ENCODE measurements at regions not wholly inside any gene's neighbourhood (a gene's known extent, or its start where the extent isn't known, plus 50 kb on each side); places are given as distances from the start of the nearest gene placed in this dataset.
A peak's percentile ranks its signal among the peaks of the same experiment; 100 is the strongest.

DNA sequence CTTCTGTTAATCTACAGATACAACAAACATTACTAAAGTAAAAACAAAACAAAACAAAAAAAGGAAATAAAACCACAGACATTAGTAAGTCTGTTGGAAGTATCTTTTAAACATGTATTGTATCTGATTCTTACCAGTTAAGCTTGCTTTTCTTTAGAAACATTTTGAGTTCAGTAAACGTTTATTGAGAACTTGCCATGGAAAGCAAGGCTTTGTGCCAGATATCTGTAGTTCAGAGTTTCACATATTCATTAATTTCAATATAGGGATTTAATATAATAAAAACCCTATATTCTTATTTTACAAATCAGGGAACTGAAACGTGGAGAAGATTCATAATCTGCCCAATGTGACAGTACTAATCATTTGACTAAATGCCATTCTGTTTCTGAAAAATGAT is 1101.0 kb upstream of the GYPC start:
- no peak for FAIRE-seq
- no peak for DNase-seq (ENCODE audit: insufficient read length, low spot score)
- no peak for TF ChIP-seq SPI1 (IDR thresholded peaks at IDR 0.05; ENCODE audit: low read depth, low read length)
- no peak for TF ChIP-seq POLR2AphosphoS5 (IDR thresholded peaks at IDR 0.05; ENCODE audit: low read depth, low read length)
- TF ChIP-seq PAX5 (IDR thresholded peaks at IDR 0.05; ENCODE audit: insufficient read depth, low read length, severe bottlenecking), result no peak
- no peak for TF ChIP-seq POU2F2 (IDR thresholded peaks at IDR 0.05; ENCODE audit: low read depth, low read length)
- TF ChIP-seq POLR2A (IDR thresholded peaks at IDR 0.05; ENCODE audit: low read depth, low read length), result no peak
- no peak for TF ChIP-seq TAF1 (IDR thresholded peaks at IDR 0.05; ENCODE audit: low read depth, low read length)

DNA sequence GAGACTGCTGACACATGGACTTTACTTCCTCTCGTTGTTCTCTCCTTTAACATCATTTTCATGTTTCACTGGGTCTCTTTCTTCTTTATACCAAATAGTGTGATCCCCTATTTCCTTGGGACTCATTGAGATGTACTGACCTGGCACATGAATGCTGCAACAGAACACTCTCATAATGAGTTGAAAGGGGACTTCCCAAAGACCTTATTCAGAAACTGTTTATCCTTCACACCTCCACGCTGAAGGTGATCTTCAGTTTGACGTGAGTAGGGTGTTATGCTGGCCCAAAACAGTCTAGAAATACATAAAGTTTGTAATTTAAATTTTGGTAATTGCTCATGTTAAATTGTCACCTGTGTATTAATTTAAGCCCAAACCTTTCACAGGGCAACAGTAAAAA is 1096.8 kb upstream of the GYPC start:
- TF ChIP-seq TAF1 (IDR thresholded peaks at IDR 0.05; ENCODE audit: low read depth, low read length) (no peak), POLR2A (IDR thresholded peaks at IDR 0.05; ENCODE audit: low read depth, low read length) (no peak), POU2F2 (IDR thresholded peaks at IDR 0.05; ENCODE audit: low read depth, low read length) (no peak), PAX5 (IDR thresholded peaks at IDR 0.05; ENCODE audit: insufficient read depth, low read length, severe bottlenecking) (no peak), SPI1 (IDR thresholded peaks at IDR 0.05; ENCODE audit: low read depth, low read length) (no peak), POLR2AphosphoS5 (IDR thresholded peaks at IDR 0.05; ENCODE audit: low read depth, low read length) (no peak)
- DNase-seq (ENCODE audit: insufficient read length, low spot score), result no peak
- FAIRE-seq, result no peak

DNA sequence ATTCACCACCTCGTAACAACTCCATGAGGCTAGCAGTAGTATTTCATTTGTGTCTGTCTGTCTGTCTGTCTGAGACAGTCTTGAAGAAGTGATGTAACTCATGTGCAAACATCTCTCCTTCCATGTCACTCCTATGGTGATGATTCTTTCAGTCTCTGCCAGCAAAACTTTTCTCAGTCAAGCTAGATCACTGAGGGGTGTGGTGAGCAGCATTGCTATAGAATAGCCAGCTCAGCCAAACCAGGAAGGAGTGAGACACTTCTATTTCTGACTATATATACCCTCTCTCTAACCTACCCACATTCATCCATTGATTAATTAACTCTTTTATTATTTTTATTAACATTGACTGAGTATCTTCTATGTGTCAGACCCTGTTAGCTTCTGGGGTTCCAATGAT is 1095.1 kb upstream of the GYPC start:
- TF ChIP-seq TAF1 (IDR thresholded peaks at IDR 0.05; ENCODE audit: low read depth, low read length) (no peak), POU2F2 (IDR thresholded peaks at IDR 0.05; ENCODE audit: low read depth, low read length) (no peak), PAX5 (IDR thresholded peaks at IDR 0.05; ENCODE audit: insufficient read depth, low read length, severe bottlenecking) (no peak), POLR2AphosphoS5 (IDR thresholded peaks at IDR 0.05; ENCODE audit: low read depth, low read length) (no peak), POLR2A (IDR thresholded peaks at IDR 0.05; ENCODE audit: low read depth, low read length) (no peak), SPI1 (IDR thresholded peaks at IDR 0.05; ENCODE audit: low read depth, low read length) (no peak)
- DNase-seq (ENCODE audit: insufficient read length, low spot score) (no peak), FAIRE-seq (peak; percentile 40)

DNA sequence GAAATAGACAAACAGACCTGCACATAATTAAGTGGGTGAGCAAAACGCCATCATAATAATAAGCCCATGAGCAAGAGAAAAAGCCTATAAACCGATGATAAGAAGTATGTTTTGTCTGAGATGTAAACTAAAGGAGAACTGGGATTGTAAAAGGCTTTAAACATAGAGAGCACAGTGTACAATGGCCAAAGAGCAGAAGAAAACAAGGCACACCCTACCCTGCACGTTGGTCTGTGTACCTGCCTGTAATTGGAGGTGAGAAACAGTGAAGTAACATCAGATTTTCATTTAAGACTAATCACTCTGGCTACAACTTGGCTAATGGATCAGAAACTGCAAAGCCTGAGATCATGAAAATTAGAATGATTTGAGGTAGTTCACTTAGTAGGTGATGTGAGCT is 1094.7 kb upstream of the GYPC start:
- DNase-seq (ENCODE audit: insufficient read length, low spot score) (no peak), FAIRE-seq (no peak)
- no peak for TF ChIP-seq PAX5 (IDR thresholded peaks at IDR 0.05; ENCODE audit: insufficient read depth, low read length, severe bottlenecking)
- no peak for TF ChIP-seq POU2F2 (IDR thresholded peaks at IDR 0.05; ENCODE audit: low read depth, low read length)
- TF ChIP-seq SPI1 (IDR thresholded peaks at IDR 0.05; ENCODE audit: low read depth, low read length), result no peak
- TF ChIP-seq POLR2A (IDR thresholded peaks at IDR 0.05; ENCODE audit: low read depth, low read length), result no peak
- no peak for TF ChIP-seq TAF1 (IDR thresholded peaks at IDR 0.05; ENCODE audit: low read depth, low read length)
- no peak for TF ChIP-seq POLR2AphosphoS5 (IDR thresholded peaks at IDR 0.05; ENCODE audit: low read depth, low read length)

DNA sequence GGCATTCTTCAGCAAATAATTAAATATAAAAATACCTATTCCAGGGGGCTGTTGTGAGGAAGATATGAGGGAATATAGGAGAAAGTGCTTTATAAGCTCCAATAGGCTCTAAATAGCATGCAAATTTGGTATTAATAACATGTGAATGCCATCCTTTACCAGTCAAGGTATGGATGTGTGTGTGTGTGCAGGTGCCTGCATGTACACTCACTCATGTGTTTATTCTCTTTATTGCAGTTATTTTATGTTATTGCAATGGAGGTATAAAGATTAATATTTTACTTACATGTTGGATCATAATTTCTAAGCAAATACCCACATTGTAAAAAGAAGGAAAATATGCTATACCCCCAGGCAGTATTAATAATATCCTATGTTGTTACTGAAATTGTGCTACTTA is 1093.0 kb upstream of the GYPC start:
- TF ChIP-seq SPI1 (IDR thresholded peaks at IDR 0.05; ENCODE audit: low read depth, low read length), result no peak
- no peak for FAIRE-seq
- DNase-seq (ENCODE audit: insufficient read length, low spot score), result no peak

DNA sequence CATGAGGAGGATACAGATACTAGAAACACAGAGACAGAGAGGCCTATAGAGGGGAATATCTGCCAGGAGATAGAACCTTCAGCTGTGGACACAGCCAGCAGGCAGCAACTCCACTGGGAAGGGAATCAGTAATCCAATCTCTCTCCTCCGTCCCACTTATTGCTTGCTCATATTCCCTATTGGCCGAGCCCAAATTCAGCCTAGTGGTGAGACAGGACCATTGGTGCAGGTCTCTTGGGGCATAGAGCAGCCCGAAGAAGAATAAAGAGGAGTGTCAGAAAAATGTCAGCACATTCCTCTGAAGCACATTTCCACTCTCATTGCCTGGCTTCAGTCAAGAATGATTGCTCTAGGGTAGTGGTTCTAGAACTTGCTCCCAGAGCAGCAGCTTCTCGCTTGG is 1091.5 kb upstream of the GYPC start:
- DNase-seq (ENCODE audit: insufficient read length, low spot score) (no peak), FAIRE-seq (no peak)
- TF ChIP-seq POLR2A (IDR thresholded peaks at IDR 0.05; ENCODE audit: low read depth, low read length) (no peak), POU2F2 (IDR thresholded peaks at IDR 0.05; ENCODE audit: low read depth, low read length) (no peak), SPI1 (IDR thresholded peaks at IDR 0.05; ENCODE audit: low read depth, low read length) (no peak)

DNA sequence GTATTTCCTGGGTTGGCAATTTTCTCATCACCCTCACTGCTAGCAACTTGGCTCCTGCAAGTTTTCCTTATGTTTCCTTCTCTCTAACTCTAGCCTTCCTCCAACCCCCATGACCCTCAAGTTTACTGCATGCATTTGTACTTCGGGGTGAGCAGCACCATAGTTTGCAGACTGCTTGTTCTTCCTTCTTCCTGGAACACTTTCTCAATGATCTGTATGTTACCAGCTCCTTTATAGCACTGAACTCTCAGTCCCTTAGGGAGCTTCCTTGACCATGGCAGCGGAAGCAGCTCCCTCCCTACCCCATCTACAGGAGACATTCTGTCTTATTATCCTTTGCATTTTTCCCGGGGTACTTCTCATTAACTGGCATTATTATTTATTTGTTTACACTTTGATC is 1089.5 kb upstream of the GYPC start:
- DNase-seq (ENCODE audit: insufficient read length, low spot score), result no peak
- FAIRE-seq, result no peak
- TF ChIP-seq TAF1 (IDR thresholded peaks at IDR 0.05; ENCODE audit: low read depth, low read length) (no peak), SPI1 (IDR thresholded peaks at IDR 0.05; ENCODE audit: low read depth, low read length) (no peak), POLR2AphosphoS5 (IDR thresholded peaks at IDR 0.05; ENCODE audit: low read depth, low read length) (no peak), POLR2A (IDR thresholded peaks at IDR 0.05; ENCODE audit: low read depth, low read length) (no peak), PAX5 (IDR thresholded peaks at IDR 0.05; ENCODE audit: insufficient read depth, low read length, severe bottlenecking) (no peak), POU2F2 (IDR thresholded peaks at IDR 0.05; ENCODE audit: low read depth, low read length) (no peak)

DNA sequence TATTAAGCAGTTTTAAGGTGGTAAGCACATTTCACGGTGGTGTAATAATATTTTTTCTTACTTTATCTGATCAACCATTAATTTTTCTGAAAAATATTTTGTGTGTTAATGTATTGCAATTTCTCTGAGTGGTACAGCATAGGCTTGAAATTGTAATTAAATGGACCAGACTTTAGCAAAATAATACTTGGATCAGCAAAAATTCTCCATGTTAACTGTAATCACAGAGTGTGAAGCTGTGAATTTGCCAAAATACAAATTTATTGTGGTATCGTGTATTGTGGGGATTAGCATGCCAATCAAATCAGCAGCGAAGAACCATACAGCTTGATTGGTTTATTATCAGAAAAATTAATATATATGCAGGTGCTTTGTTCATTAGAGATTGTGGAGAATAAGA is 1088.9 kb upstream of the GYPC start:
- FAIRE-seq, result no peak
- no peak for DNase-seq (ENCODE audit: insufficient read length, low spot score)
- TF ChIP-seq TAF1 (IDR thresholded peaks at IDR 0.05; ENCODE audit: low read depth, low read length), result no peak
- TF ChIP-seq SPI1 (IDR thresholded peaks at IDR 0.05; ENCODE audit: low read depth, low read length), result no peak
- no peak for TF ChIP-seq PAX5 (IDR thresholded peaks at IDR 0.05; ENCODE audit: insufficient read depth, low read length, severe bottlenecking)
- no peak for TF ChIP-seq POU2F2 (IDR thresholded peaks at IDR 0.05; ENCODE audit: low read depth, low read length)
- TF ChIP-seq POLR2AphosphoS5 (IDR thresholded peaks at IDR 0.05; ENCODE audit: low read depth, low read length), result no peak
- TF ChIP-seq POLR2A (IDR thresholded peaks at IDR 0.05; ENCODE audit: low read depth, low read length), result no peak

DNA sequence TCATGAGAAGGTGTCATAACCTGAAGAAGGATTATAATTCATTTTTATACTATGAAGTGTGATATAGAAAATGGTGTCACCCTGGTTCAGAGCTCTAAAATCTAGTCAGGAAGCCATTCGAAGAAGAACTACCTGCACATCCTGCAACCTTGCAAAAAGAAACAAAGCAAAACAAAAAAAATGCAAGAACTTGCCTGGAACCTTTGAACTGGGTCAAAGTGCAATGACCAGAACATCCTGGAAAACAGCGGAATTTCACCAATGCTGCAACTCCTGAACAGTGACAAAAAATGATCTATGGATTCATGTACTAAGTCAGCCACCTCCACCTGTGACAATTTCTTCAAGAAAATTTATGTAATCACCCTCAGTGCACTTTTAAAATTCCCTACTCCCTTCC is 1083.3 kb upstream of the GYPC start:
- DNase-seq (ENCODE audit: insufficient read length, low spot score) (no peak), FAIRE-seq (no peak)
- TF ChIP-seq POLR2AphosphoS5 (IDR thresholded peaks at IDR 0.05; ENCODE audit: low read depth, low read length) (no peak), PAX5 (IDR thresholded peaks at IDR 0.05; ENCODE audit: insufficient read depth, low read length, severe bottlenecking) (no peak), TAF1 (IDR thresholded peaks at IDR 0.05; ENCODE audit: low read depth, low read length) (no peak), SPI1 (IDR thresholded peaks at IDR 0.05; ENCODE audit: low read depth, low read length) (no peak), POLR2A (IDR thresholded peaks at IDR 0.05; ENCODE audit: low read depth, low read length) (no peak), POU2F2 (IDR thresholded peaks at IDR 0.05; ENCODE audit: low read depth, low read length) (no peak)

DNA sequence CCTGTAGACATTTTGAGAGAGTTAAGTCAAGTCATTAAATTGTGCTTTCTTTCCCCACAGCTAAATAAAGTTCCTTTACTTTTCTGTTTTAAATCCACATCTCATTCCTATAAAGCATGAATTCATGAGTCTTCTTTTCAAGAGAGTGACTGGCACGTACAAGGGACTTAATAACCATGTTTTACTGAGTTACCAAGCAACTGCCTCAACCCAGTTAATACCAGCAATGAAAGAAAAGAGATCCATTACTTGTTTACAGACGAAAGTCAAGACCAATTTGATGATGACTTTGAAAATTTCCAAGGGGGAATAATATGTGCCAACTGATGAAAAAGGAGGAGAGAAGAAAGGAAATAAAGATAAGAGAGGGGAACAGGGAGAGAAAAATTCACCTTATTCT is 1082.5 kb upstream of the GYPC start:
- DNase-seq (ENCODE audit: insufficient read length, low spot score) (no peak), FAIRE-seq (no peak)
- TF ChIP-seq POLR2A (IDR thresholded peaks at IDR 0.05; ENCODE audit: low read depth, low read length) (no peak), POU2F2 (IDR thresholded peaks at IDR 0.05; ENCODE audit: low read depth, low read length) (no peak), SPI1 (IDR thresholded peaks at IDR 0.05; ENCODE audit: low read depth, low read length) (no peak), POLR2AphosphoS5 (IDR thresholded peaks at IDR 0.05; ENCODE audit: low read depth, low read length) (no peak), TAF1 (IDR thresholded peaks at IDR 0.05; ENCODE audit: low read depth, low read length) (no peak), PAX5 (IDR thresholded peaks at IDR 0.05; ENCODE audit: insufficient read depth, low read length, severe bottlenecking) (no peak)
